PC-3 (cell line): ENCODE measurements at regions not wholly inside any gene's neighbourhood (a gene's known extent, or its start where the extent isn't known, plus 50 kb on each side); places are given as distances from the start of the nearest gene placed in this dataset.

ENCODE experiments used
- ATAC-seq: fragments of 200-7000 bp; cut with Tn5 transposase; 2 replicates; pipeline ENCODE4 v1.9.1; 2020; ENCODE audit warnings: mild to moderate bottlenecking, moderate library complexity
- BruUV-seq: library from RNA; stranded (reverse); fragments of 400-500 nt; replicated peaks from 2 replicates; lab custom pipeline; 2021; lab: Mats Ljungman, UMichigan
- CTCF ChIA-PET: fragments of 300-600 bp; sonication (Branson Sonifier 250); formaldehyde crosslinking; loops from one replicate; lab custom pipeline; 2022; ENCODE audit warnings: antibody characterized with exemption; lab: Charles Lee
- POLR2A ChIA-PET: fragments of 300-600 bp; sonication (Branson Sonifier 250); formaldehyde crosslinking; loops from one replicate; lab custom pipeline; 2022; ENCODE audit warnings: antibody characterized with exemption; ENCODE audit not compliant: unreplicated experiment; lab: Charles Lee
- DNase-seq: peaks from one replicate; pipeline ENCODE4 v3.0.0-alpha.2; 2015
- H2AFZ ChIP-seq: fragments of 300-600 bp; sonication (generic); 2 replicates; pipeline ENCODE4 v1.6.0; 2016; ENCODE audit warnings: antibody characterized with exemption, low read length
- H3F3A ChIP-seq: fragments of 300-600 bp; sonication (generic); one replicate; pipeline ENCODE4 v1.6.0; 2017; ENCODE audit warnings: antibody characterized with exemption, low read length, control low read depth, mild to moderate bottlenecking; ENCODE audit not compliant: unreplicated experiment
- H3K27ac ChIP-seq: fragments of 300-600 bp; sonication (generic); 2 replicates; pipeline ENCODE4 v1.5.1; 2016; ENCODE audit warnings: mild to moderate bottlenecking, low read length
- H3K27me3 ChIP-seq: fragments of 300-600 bp; sonication (generic); 2 replicates; pipeline ENCODE4 v1.6.1; 2016; ENCODE audit warnings: low read length, mixed read lengths
- H3K36me3 ChIP-seq: fragments of 300-600 bp; sonication (generic); 2 replicates; pipeline ENCODE4 v1.6.1; 2016; ENCODE audit warnings: low read depth, mixed run types, low read length, mixed read lengths
- H3K4me1 ChIP-seq: fragments of 300-600 bp; sonication (generic); 2 replicates; pipeline ENCODE4 v1.5.1; 2016; ENCODE audit warnings: low read length; ENCODE audit not compliant: insufficient read depth
- H3K4me2 ChIP-seq: fragments of 300-600 bp; sonication (generic); 2 replicates; pipeline ENCODE4 v1.6.0; 2016; ENCODE audit warnings: low read length
- H3K4me3 ChIP-seq: fragments of 300-600 bp; sonication (generic); 2 replicates; pipeline ENCODE4 v1.5.1; 2016; ENCODE audit warnings: mild to moderate bottlenecking, low read length, mixed read lengths
- H3K79me2 ChIP-seq: fragments of 300-600 bp; sonication (generic); 2 replicates; pipeline ENCODE4 v1.6.1; 2017; ENCODE audit warnings: low read length, mixed read lengths
- H3K9ac ChIP-seq: fragments of 300-600 bp; sonication (generic); 2 replicates; pipeline ENCODE4 v1.6.0; 2016; ENCODE audit warnings: mild to moderate bottlenecking, low read length
- H3K9me2 ChIP-seq: fragments of 300-600 bp; sonication (generic); replicated peaks from 2 replicates; pipeline ENCODE4 v1.6.1; 2016; ENCODE audit warnings: mixed run types, low read length, mixed read lengths
- H3K9me3 ChIP-seq: fragments of 300-600 bp; sonication (generic); 2 replicates; pipeline ENCODE4 v1.6.1; 2016; ENCODE audit warnings: low read length, mixed read lengths
- H4K20me1 ChIP-seq: fragments of 300-600 bp; sonication (generic); 2 replicates; pipeline ENCODE4 v1.6.1; 2016; ENCODE audit warnings: low read length, mixed read lengths
- CTCF ChIP-seq: fragments of 300-600 bp; sonication (generic); conservative IDR thresholded peaks from 2 replicates; pipeline ENCODE4 v1.5.1; 2017; ENCODE audit warnings: antibody characterized with exemption, low read depth, mild to moderate bottlenecking, low read length
- EZH2 ChIP-seq: fragments of 300-600 bp; sonication (generic); IDR thresholded peaks from one replicate; pipeline ENCODE4 v1.6.1; 2017; ENCODE audit warnings: antibody characterized with exemption, mild to moderate bottlenecking, low read length; ENCODE audit not compliant: unreplicated experiment
- EZH2phosphoT487 ChIP-seq: fragments of 300-600 bp; sonication (generic); IDR thresholded peaks from 2 replicates; pipeline ENCODE4 v1.6.1; 2018; ENCODE audit warnings: mild to moderate bottlenecking, antibody characterized with exemption, low read length, borderline replicate concordance
- intact Hi-C: fragments of 100-400 bp; cut with micrococcal nuclease; formaldehyde crosslinking; loops from 2 replicates; pipeline ENCODE4 v1.9.0; 2023

GRCh38 chr1:60857851-60858250, 224.5 kb upstream of the NFIA start:
- no peaks in the 10 kb centered on the region for H3F3A ChIP-seq
- ATAC-seq: no peak
- no TSS peak for BruUV-seq

GRCh38 chr1:60850084-60850483, 232.3 kb upstream of the NFIA start:
- H3K9ac ChIP-seq: no peak overlapping the region
- no peak for TF ChIP-seq EZH2
- no peak for TF ChIP-seq EZH2phosphoT487
- no peak for TF ChIP-seq CTCF
- H3K4me2 ChIP-seq: no peak overlapping the region
- H3K9me2 ChIP-seq: no peaks in the 10 kb centered on the region
- no peak for ATAC-seq
- no peaks in the 10 kb centered on the region for H3K4me1 ChIP-seq
- H3K4me3 ChIP-seq: no peak overlapping the region
- no peak overlapping the region for H2AFZ ChIP-seq
- H3K36me3 ChIP-seq: no peaks in the 10 kb centered on the region
- no peaks in the 10 kb centered on the region for H3K79me2 ChIP-seq
- H3F3A ChIP-seq: no peaks in the 10 kb centered on the region
- H3K27me3 ChIP-seq: peaks cover 31% of the 10 kb centered on the region
- no peak overlapping the region for H3K27ac ChIP-seq
- 0 out of 2 replicates have a peak, but pooled peaks cover 4% of the 10 kb centered on the region for H3K9me3 ChIP-seq
- no peaks in the 10 kb centered on the region for H4K20me1 ChIP-seq
- DNase-seq: no peak
- intact Hi-C loops: no loop called here
- ChIA-PET POLR2A (no interaction called here), CTCF (no interaction called here)
- BruUV-seq: no TSS peak

More at GRCh38 chr1:60857851-60858250, 224.5 kb upstream of the NFIA start:
- no peaks in the 10 kb centered on the region for H3K79me2 ChIP-seq
- no peak overlapping the region for H2AFZ ChIP-seq
- H4K20me1 ChIP-seq: no peaks in the 10 kb centered on the region
- intact Hi-C loops: no loop called here
- TF ChIP-seq EZH2phosphoT487 (no peak), EZH2 (no peak), CTCF (no peak)
- DNase-seq: no peak
- H3K4me1 ChIP-seq: no peaks in the 10 kb centered on the region
- no peak overlapping the region for H3K4me3 ChIP-seq
- no peak overlapping the region for H3K27ac ChIP-seq
- ChIA-PET POLR2A (no interaction called here), CTCF (no interaction called here)
- no peaks in the 10 kb centered on the region for H3K36me3 ChIP-seq
- H3K27me3 ChIP-seq: peaks cover 47% of the 10 kb centered on the region
- H3K4me2 ChIP-seq: no peak overlapping the region
- no peaks in the 10 kb centered on the region for H3K9me2 ChIP-seq
- no peak overlapping the region for H3K9ac ChIP-seq
- no peaks in the 10 kb centered on the region for H3K9me3 ChIP-seq

- Histone ChIP-seq H3K9me2 (no peaks in the 10 kb centered on the region), H3K27ac (no peak overlapping the region), H2AFZ (no peak overlapping the region), H3F3A (no peaks in the 10 kb centered on the region), H3K79me2 (no peaks in the 10 kb centered on the region), H4K20me1 (no peaks in the 10 kb centered on the region), H3K9me3 (0 out of 2 replicates have a peak, but pooled peaks cover 4% of the 10 kb centered on the region), H3K9ac (no peak overlapping the region), H3K4me1 (no peaks in the 10 kb centered on the region), H3K4me2 (no peak overlapping the region), H3K36me3 (no peaks in the 10 kb centered on the region), H3K27me3 (peaks cover 27% of the 10 kb centered on the region), H3K4me3 (no peak overlapping the region)
- intact Hi-C loops: loop anchor here (5.0 kb wide), 2 partner anchors 193 to 488 kb away; no protein-coding TSS in a partner anchor
- ChIA-PET POLR2A (no interaction called here), CTCF (no interaction called here)
- TF ChIP-seq CTCF (no peak), EZH2phosphoT487 (no peak), EZH2 (no peak)
- BruUV-seq: no TSS peak
- ATAC-seq: no peak
- DNase-seq: no peak
Observed at GRCh38 chr1:60849401-60849800, 233.0 kb upstream of the NFIA start.
